GM23338 (cell line): ENCODE measurements at regions not wholly inside any gene's neighbourhood (a gene's known extent, or its start where the extent isn't known, plus 50 kb on each side); places are given as distances from the start of the nearest gene placed in this dataset.

ENCODE experiments used
- ATAC-seq: fragments of 200-7000 bp; cut with Tn5 transposase; 3 replicates; pipeline ENCODE4 v1.9.1; 2020
- DNase-seq: peaks from one replicate; pipeline ENCODE4 v3.0.0-alpha.2; 2015; ENCODE audit warnings: low spot score
- H2AFZ ChIP-seq: fragments of 200-600 bp; sonication (generic); 2 replicates; pipeline ENCODE4 v1.8.0; 2016; ENCODE audit warnings: antibody characterized with exemption, mild to moderate bottlenecking, moderate library complexity
- H3F3A ChIP-seq: fragments of 200-600 bp; sonication (generic); replicated peaks from 2 replicates; pipeline ENCODE4 v1.8.0; 2017; ENCODE audit warnings: antibody characterized with exemption, mixed run types, low read depth
- H3K27ac ChIP-seq: fragments of 200-600 bp; sonication (generic); 2 replicates; pipeline ENCODE4 v1.6.1; 2016; ENCODE audit warnings: low read depth
- H3K27me3 ChIP-seq: fragments of 200-600 bp; sonication (generic); 2 replicates; pipeline ENCODE4 v1.8.0; 2016; ENCODE audit warnings: mild to moderate bottlenecking, mixed run types, moderate library complexity; ENCODE audit not compliant: insufficient read depth
- H3K36me3 ChIP-seq: fragments of 200-600 bp; sonication (generic); 2 replicates; pipeline ENCODE4 v1.8.0; 2016; ENCODE audit warnings: mild to moderate bottlenecking; ENCODE audit not compliant: insufficient read depth
- H3K4me1 ChIP-seq: fragments of 200-600 bp; sonication (generic); 2 replicates; pipeline ENCODE4 v1.8.0; 2016; ENCODE audit warnings: mild to moderate bottlenecking, moderate library complexity; ENCODE audit not compliant: insufficient read depth
- H3K4me2 ChIP-seq: fragments of 200-600 bp; sonication (generic); 2 replicates; pipeline ENCODE4 v1.7.1; 2017; ENCODE audit warnings: mixed run types
- H3K4me3 ChIP-seq: fragments of 200-600 bp; sonication (generic); 2 replicates; pipeline ENCODE4 v1.6.1; 2016; ENCODE audit warnings: mixed run types
- H3K79me2 ChIP-seq: fragments of 200-600 bp; sonication (generic); replicated peaks from 2 replicates; pipeline ENCODE4 v1.8.0; 2017; ENCODE audit warnings: mild to moderate bottlenecking; ENCODE audit not compliant: insufficient read depth
- H3K9me2 ChIP-seq: fragments of 200-600 bp; sonication (generic); 2 replicates; pipeline ENCODE4 v1.8.0; 2017; ENCODE audit not compliant: insufficient read depth
- H4K20me1 ChIP-seq: fragments of 200-600 bp; sonication (generic); replicated peaks from 2 replicates; pipeline ENCODE4 v1.8.0; 2017; ENCODE audit warnings: mild to moderate bottlenecking; ENCODE audit not compliant: insufficient read depth
- H3K27ac Mint-ChIP-seq: 2 replicates; pipeline ENCODE4 v1.8.0; 2020; ENCODE audit warnings: inconsistent platforms, mild to moderate bottlenecking, moderate library complexity, mixed read lengths
- H3K27me3 Mint-ChIP-seq: 3 replicates; pipeline ENCODE4 v1.8.0; 2022; ENCODE audit warnings: low read depth, mild to moderate bottlenecking, moderate library complexity, mixed read lengths, inconsistent platforms; ENCODE audit not compliant: insufficient read depth, poor library complexity
- H3K36me3 Mint-ChIP-seq: 3 replicates; pipeline ENCODE4 v1.8.0; 2021; ENCODE audit warnings: low read depth, mild to moderate bottlenecking, inconsistent platforms, moderate library complexity, mixed read lengths
- H3K4me1 Mint-ChIP-seq: 3 replicates; pipeline ENCODE4 v1.8.0; 2020; ENCODE audit warnings: mild to moderate bottlenecking, inconsistent platforms, mixed read lengths
- H3K4me3 Mint-ChIP-seq: 3 replicates; pipeline ENCODE4 v1.8.0; 2021; ENCODE audit warnings: moderate library complexity, mild to moderate bottlenecking, inconsistent platforms, mixed read lengths
- H3K9me3 Mint-ChIP-seq: 3 replicates; pipeline ENCODE4 v1.8.0; 2020; ENCODE audit warnings: moderate library complexity, mild to moderate bottlenecking, inconsistent platforms, mixed read lengths
- CREB1 ChIP-seq: fragments of 250-450 bp; sonication (Bioruptor Pico); IDR thresholded peaks from 2 replicates; pipeline ENCODE4 v1.5.0; 2020; ENCODE audit warnings: low read depth, mild to moderate bottlenecking, moderate library complexity
- CTCF ChIP-seq, 2 experiments: fragments of 200-600 bp in 1 of 2; sonication (generic) in 1 of 2; conservative IDR thresholded peaks; 2 replicates each; pipeline versions ENCODE4 v1.5.1 to v1.6.1; 2016 to 2017; ENCODE audit warnings: antibody characterized with exemption in 2 of 2, low read depth in 2 of 2, mild to moderate bottlenecking in 2 of 2, moderate library complexity in 1 of 2
- EZH2 ChIP-seq: fragments of 200-600 bp; sonication (generic); IDR thresholded peaks from one replicate; pipeline ENCODE4 v1.8.0; 2017; ENCODE audit warnings: antibody characterized with exemption, mild to moderate bottlenecking, low read depth; ENCODE audit not compliant: unreplicated experiment
- EZH2phosphoT487 ChIP-seq: fragments of 200-600 bp; sonication (generic); IDR thresholded peaks from one replicate; pipeline ENCODE4 v1.8.1; 2018; ENCODE audit warnings: antibody characterized with exemption; ENCODE audit not compliant: unreplicated experiment
- JUNB ChIP-seq: IDR thresholded peaks from one replicate; pipeline ENCODE4 v1.6.1; 2016; ENCODE audit warnings: antibody characterized with exemption; ENCODE audit not compliant: unreplicated experiment
- NANOG ChIP-seq: IDR thresholded peaks from 2 replicates; pipeline ENCODE4 v1.6.1; 2016; ENCODE audit warnings: antibody characterized with exemption, borderline replicate concordance
- POLR2AphosphoS5 ChIP-seq: IDR thresholded peaks from 2 replicates; pipeline ENCODE4 v1.6.1; 2016; ENCODE audit warnings: antibody characterized with exemption, low read depth
- REST ChIP-seq: IDR thresholded peaks from one replicate; pipeline ENCODE4 v1.6.1; 2018; ENCODE audit warnings: antibody characterized with exemption; ENCODE audit not compliant: unreplicated experiment
- STAT1 ChIP-seq: IDR thresholded peaks from one replicate; pipeline ENCODE4 v1.6.1; 2016; ENCODE audit warnings: antibody characterized with exemption; ENCODE audit not compliant: unreplicated experiment
- ZNF114 ChIP-seq: fragments of 250-450 bp; sonication (Bioruptor Pico); IDR thresholded peaks from 2 replicates; pipeline ENCODE4 v1.5.0; 2020; ENCODE audit warnings: mild to moderate bottlenecking, moderate library complexity
- ZNF331 ChIP-seq: fragments of 250-450 bp; sonication (Bioruptor Pico); IDR thresholded peaks from 2 replicates; pipeline ENCODE4 v1.5.0; 2020; ENCODE audit warnings: low read depth, mild to moderate bottlenecking, moderate library complexity
- ZNF462 ChIP-seq: fragments of 250-450 bp; sonication (Bioruptor Pico); IDR thresholded peaks from 2 replicates; pipeline ENCODE4 v1.5.0; 2020; ENCODE audit warnings: mild to moderate bottlenecking, moderate library complexity
- TF ChIP-seq, protein P1 (sequence below): IDR thresholded peaks from 2 replicates; pipeline ENCODE4 v1.6.1; 2016; ENCODE audit warnings: antibody characterized with exemption

DNA sequence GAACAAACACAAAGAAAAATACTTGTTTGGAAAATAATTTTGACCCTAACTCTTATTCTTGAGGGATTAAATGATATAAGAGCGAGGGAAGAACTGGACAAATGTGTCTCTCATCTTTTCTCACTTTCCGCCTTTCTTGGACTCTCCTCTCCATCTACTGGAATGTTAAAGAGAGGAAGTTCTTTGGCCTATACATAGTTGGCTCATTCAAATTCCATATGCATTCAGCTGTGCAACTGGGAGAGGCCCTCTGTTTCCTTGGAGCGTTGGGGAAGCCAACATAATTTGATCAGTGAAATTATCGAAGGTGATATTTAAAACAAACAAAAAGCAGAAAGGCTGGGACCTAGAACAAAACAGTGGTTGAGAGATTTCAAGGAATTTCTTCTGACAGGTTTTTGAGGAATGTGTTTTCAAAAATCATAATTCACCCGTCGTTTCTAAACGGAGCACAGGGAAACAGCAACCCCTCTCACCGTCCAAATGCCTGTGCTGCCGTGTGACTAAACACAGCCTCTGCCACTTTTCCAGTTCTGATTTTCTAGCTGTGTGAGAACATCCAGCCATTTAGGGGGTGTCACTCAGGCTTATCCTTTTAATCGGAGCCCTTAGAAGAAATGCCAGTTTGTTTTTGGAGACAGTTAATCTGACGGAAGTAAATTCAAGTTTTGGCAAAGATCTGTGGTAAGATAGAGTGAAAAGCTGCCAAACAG is 489.9 kb downstream of the SOX2 start:
- Mint-ChIP-seq H3K27ac (no peak overlapping the region), H3K4me3 (no peak overlapping the region), H3K4me1 (peaks cover 21% of the 10 kb centered on the region), H3K27me3 (peaks cover 4% of the 10 kb centered on the region), H3K9me3 (peaks cover 7% of the 10 kb centered on the region; the same call in 1 of the 3 replicates), H3K36me3 (peaks cover 4% of the 10 kb centered on the region; the same call in 2 of the 3 replicates)
- Histone ChIP-seq H2AFZ (peak overlapping the region; percentile 12; the same call in 1 of the 2 replicates), H4K20me1 (no peaks in the 10 kb centered on the region), H3K4me3 (no peak overlapping the region), H3K27ac (no peak overlapping the region), H3K9me2 (no peaks in the 10 kb centered on the region; the same call in 1 of the 2 replicates), H3F3A (no peaks in the 10 kb centered on the region), H3K36me3 (no peaks in the 10 kb centered on the region), H3K79me2 (no peaks in the 10 kb centered on the region), H3K27me3 (no peaks in the 10 kb centered on the region), H3K4me1 (peaks cover 9% of the 10 kb centered on the region), H3K4me2 (peak overlapping the region; percentile 36; the same call in 1 of the 2 replicates)
- no peak for ATAC-seq
- TF ChIP-seq NANOG = no peak
- TF ChIP-seq EZH2phosphoT487 = no peak
- TF ChIP-seq ZNF331 (CRISPR knock-in tag) = no peak
- TF ChIP-seq ZNF114 (CRISPR knock-in tag) = no peak
- TF ChIP-seq EZH2 = no peak
- TF ChIP-seq JUNB = no peak
- TF ChIP-seq, protein P1, sequence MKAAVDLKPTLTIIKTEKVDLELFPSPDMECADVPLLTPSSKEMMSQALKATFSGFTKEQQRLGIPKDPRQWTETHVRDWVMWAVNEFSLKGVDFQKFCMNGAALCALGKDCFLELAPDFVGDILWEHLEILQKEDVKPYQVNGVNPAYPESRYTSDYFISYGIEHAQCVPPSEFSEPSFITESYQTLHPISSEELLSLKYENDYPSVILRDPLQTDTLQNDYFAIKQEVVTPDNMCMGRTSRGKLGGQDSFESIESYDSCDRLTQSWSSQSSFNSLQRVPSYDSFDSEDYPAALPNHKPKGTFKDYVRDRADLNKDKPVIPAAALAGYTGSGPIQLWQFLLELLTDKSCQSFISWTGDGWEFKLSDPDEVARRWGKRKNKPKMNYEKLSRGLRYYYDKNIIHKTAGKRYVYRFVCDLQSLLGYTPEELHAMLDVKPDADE = no peak
- no peak for TF ChIP-seq CTCF (conservative IDR thresholded peaks at IDR 0.05; ENCODE audit: low read depth in 2 of 2)
- no peak for TF ChIP-seq POLR2AphosphoS5
- no peak for TF ChIP-seq ZNF462 (CRISPR knock-in tag)
- TF ChIP-seq CREB1 (CRISPR knock-in tag) = no peak
- no peak for TF ChIP-seq REST
- no peak for TF ChIP-seq STAT1
- DNase-seq = no peak
